Calu3 (cell line): ENCODE measurements at regions not wholly inside any gene's neighbourhood (a gene's known extent, or its start where the extent isn't known, plus 50 kb on each side); places are given as distances from the start of the nearest gene placed in this dataset.

Source experiments
- BruUV-seq: library from RNA; stranded (reverse); fragments of 400-500 nt; replicated peaks from 2 replicates; lab custom pipeline; 2021; lab: Mats Ljungman, UMichigan
- CTCF ChIA-PET: fragments of 300-600 bp; sonication (Branson Sonifier 250); formaldehyde crosslinking; loops from one replicate; lab custom pipeline; 2022; ENCODE audit warnings: antibody characterized with exemption; lab: Charles Lee
- DNase-seq: peaks from one replicate; pipeline ENCODE4 v3.0.0; 2022
- H3K27ac Mint-ChIP-seq: one replicate; pipeline ENCODE4 v1.8.0; 2022; ENCODE audit warnings: mixed read lengths; ENCODE audit not compliant: unreplicated experiment
- H3K27me3 Mint-ChIP-seq: one replicate; pipeline ENCODE4 v1.8.0; 2022; ENCODE audit warnings: mixed read lengths; ENCODE audit not compliant: unreplicated experiment
- H3K36me3 Mint-ChIP-seq: one replicate; pipeline ENCODE4 v1.8.0; 2022; ENCODE audit warnings: mild to moderate bottlenecking, moderate library complexity, mixed read lengths; ENCODE audit not compliant: insufficient read depth, unreplicated experiment
- H3K4me1 Mint-ChIP-seq: one replicate; pipeline ENCODE4 v1.8.0; 2022; ENCODE audit warnings: mild to moderate bottlenecking, low read depth, mixed read lengths; ENCODE audit not compliant: unreplicated experiment
- H3K4me3 Mint-ChIP-seq: one replicate; pipeline ENCODE4 v1.8.0; 2022; ENCODE audit warnings: mild to moderate bottlenecking, low read depth, moderate library complexity, mixed read lengths; ENCODE audit not compliant: unreplicated experiment
- H3K9me3 Mint-ChIP-seq: one replicate; pipeline ENCODE4 v1.8.0; 2022; ENCODE audit warnings: low read depth, mixed read lengths; ENCODE audit not compliant: unreplicated experiment
- intact Hi-C: fragments of 100-400 bp; cut with micrococcal nuclease; formaldehyde crosslinking; loops from one replicate; pipeline ENCODE4 v1.10.0; 2022; ENCODE audit not compliant: unreplicated experiment
- TF ChIP-seq, protein P1 (sequence below): fragments of 200-600 bp; IDR thresholded peaks from one replicate; pipeline ENCODE4 v1.8.0; 2022; ENCODE audit warnings: antibody characterized with exemption; ENCODE audit not compliant: unreplicated experiment

DNA sequence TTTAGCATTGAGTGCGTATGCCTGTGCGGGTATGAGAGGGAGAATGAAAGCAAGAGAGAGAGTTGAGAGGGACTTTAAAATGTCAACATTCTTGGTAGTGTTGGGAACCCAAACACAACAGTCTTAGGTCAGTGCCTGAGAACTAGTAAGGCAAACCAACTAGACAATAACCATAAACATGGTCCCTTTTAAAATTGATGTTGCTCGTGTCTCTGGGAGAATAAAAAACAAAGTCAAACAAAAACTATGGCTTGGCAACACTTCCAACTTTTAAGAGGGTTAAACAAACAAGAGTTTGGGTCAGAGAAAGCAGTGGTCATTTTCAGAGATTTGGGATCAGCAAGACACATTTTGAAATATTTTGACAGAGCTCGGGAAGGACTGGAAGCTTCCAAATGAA, 146.7 kb upstream of the THBS1 start:
- DNase-seq, result no peak
- Mint-ChIP-seq H3K4me1 (peaks cover 12% of the 10 kb centered on the region), H3K4me3 (no peak overlapping the region), H3K27ac (no peak overlapping the region), H3K27me3 (no peaks in the 10 kb centered on the region), H3K36me3 (no peaks in the 10 kb centered on the region), H3K9me3 (no peaks in the 10 kb centered on the region)
- intact Hi-C loops, result loop anchor here (10.0 kb wide), 1 partner anchor 119 kb away; no protein-coding TSS in a partner anchor
- no TSS peak for BruUV-seq
- TF ChIP-seq, protein P1, sequence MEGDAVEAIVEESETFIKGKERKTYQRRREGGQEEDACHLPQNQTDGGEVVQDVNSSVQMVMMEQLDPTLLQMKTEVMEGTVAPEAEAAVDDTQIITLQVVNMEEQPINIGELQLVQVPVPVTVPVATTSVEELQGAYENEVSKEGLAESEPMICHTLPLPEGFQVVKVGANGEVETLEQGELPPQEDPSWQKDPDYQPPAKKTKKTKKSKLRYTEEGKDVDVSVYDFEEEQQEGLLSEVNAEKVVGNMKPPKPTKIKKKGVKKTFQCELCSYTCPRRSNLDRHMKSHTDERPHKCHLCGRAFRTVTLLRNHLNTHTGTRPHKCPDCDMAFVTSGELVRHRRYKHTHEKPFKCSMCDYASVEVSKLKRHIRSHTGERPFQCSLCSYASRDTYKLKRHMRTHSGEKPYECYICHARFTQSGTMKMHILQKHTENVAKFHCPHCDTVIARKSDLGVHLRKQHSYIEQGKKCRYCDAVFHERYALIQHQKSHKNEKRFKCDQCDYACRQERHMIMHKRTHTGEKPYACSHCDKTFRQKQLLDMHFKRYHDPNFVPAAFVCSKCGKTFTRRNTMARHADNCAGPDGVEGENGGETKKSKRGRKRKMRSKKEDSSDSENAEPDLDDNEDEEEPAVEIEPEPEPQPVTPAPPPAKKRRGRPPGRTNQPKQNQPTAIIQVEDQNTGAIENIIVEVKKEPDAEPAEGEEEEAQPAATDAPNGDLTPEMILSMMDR, result no peak
- CTCF ChIA-PET, result no interaction called here

DNA sequence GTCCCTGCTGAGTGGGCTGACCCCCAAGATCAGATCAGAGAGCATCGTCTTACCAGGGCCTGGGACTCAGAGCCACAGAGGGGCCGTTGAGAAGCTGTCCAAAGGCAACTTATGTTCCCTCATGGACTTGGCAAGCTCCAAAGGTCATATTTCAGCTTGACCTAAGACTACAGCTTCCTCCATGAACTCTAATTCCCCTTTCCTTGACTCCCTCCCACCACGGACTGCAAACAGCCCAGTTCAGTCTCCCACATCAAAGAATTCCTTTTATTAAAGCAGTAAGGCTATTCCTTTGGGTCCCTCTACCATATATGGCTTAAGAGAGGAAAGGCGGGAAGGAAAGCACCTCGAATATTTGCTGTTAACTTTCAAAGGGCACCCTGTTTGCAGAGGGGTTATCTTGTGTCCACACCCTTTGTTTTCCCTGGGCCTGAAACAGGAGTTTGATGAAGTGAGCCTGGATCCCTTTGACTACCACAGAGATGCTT, 146.1 kb upstream of the THBS1 start:
- no peaks in the 10 kb centered on the region for H3K36me3 Mint-ChIP-seq
- no peaks in the 10 kb centered on the region for H3K9me3 Mint-ChIP-seq
- CTCF ChIA-PET, result no interaction called here
- no peak overlapping the region for H3K4me3 Mint-ChIP-seq
- intact Hi-C loops, result loop anchor here (5.0 to 10.0 kb wide), 2 partner anchors 120 to 252 kb away; no protein-coding TSS in a partner anchor
- no peaks in the 10 kb centered on the region for H3K27me3 Mint-ChIP-seq
- TF ChIP-seq, protein P1, result no peak
- peaks cover 10% of the 10 kb centered on the region for H3K4me1 Mint-ChIP-seq
- BruUV-seq, result no TSS peak
- no peak overlapping the region for H3K27ac Mint-ChIP-seq
- DNase-seq, result no peak

- peaks cover 5% of the 10 kb centered on the region for H3K4me1 Mint-ChIP-seq
- no peaks in the 10 kb centered on the region for H3K9me3 Mint-ChIP-seq
- no peak overlapping the region for H3K4me3 Mint-ChIP-seq
- DNase-seq, result no peak
- intact Hi-C loops, result loop anchor here (5.0 to 10.0 kb wide), 2 partner anchors 120 to 253 kb away; no protein-coding TSS in a partner anchor
- no TSS peak for BruUV-seq
- TF ChIP-seq, protein P1, result no peak
- no peaks in the 10 kb centered on the region for H3K27me3 Mint-ChIP-seq
- CTCF ChIA-PET, result no interaction called here
- H3K27ac Mint-ChIP-seq, result no peak overlapping the region
- no peaks in the 10 kb centered on the region for H3K36me3 Mint-ChIP-seq
Observed at GRCh38 chr15:39435244-39435643, 145.6 kb upstream of the THBS1 start.

DNA sequence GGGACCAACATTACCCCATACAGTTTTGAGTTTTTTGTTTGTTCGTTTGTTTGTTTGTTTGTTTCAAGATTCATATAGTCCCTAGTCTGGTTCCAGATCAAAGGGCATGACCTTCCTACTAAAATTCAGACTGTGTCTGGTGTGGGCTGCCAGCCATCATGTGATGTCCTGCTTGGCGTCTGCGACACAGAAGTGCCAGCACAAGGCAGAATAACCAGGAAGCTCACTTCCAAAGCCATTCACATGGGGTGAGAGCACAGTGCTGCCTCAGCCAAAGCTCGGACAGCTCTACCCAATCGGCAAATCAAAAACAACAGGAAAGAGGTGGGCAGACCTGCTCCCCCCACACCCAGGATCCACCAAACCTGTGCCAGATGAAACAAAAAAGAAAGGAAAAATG, 142.6 kb upstream of the THBS1 start:
- H3K4me3 Mint-ChIP-seq, result no peak overlapping the region
- H3K27me3 Mint-ChIP-seq, result no peaks in the 10 kb centered on the region
- CTCF ChIA-PET, result interaction anchor here (1.3 kb wide), 1 partner anchor 266 kb away, joined by 7 read pairs; no protein-coding TSS in a partner anchor
- H3K9me3 Mint-ChIP-seq, result no peaks in the 10 kb centered on the region
- DNase-seq, result no peak
- H3K36me3 Mint-ChIP-seq, result no peaks in the 10 kb centered on the region
- no peak overlapping the region for H3K27ac Mint-ChIP-seq
- BruUV-seq, result no TSS peak
- intact Hi-C loops, result loop anchor here (5.0 to 10.0 kb wide), 2 partner anchors 123 to 256 kb away; no protein-coding TSS in a partner anchor
- no peaks in the 10 kb centered on the region for H3K4me1 Mint-ChIP-seq
- TF ChIP-seq, protein P1, result no peak
